HCT116 (cell line): ENCODE measurements at regions not wholly inside any gene's neighbourhood (a gene's known extent, or its start where the extent isn't known, plus 50 kb on each side); places are given as distances from the start of the nearest gene placed in this dataset.

Experiments
- CTCF ChIP-seq, 3 experiments: fragments of 200-600 bp in 1 of 3; sonication (generic) in 1 of 3; IDR thresholded peaks in 2 of 3; conservative IDR thresholded peaks in 1 of 3; 2 replicates each; pipeline ENCODE4 v1.5.1; 2012 to 2017; ENCODE audit warnings: low read depth in 2 of 3, low read length in 2 of 3, antibody characterized with exemption in 1 of 3, borderline replicate concordance in 1 of 3, control low read depth in 1 of 3, mild to moderate bottlenecking in 1 of 3, mixed read lengths in 1 of 3, mixed run types in 1 of 3, moderate library complexity in 1 of 3; ENCODE audit not compliant: insufficient read depth in 1 of 3
- EZH2 ChIP-seq: fragments of 200-600 bp; sonication (generic); IDR thresholded peaks from 2 replicates; pipeline ENCODE4 v1.6.1; 2017; ENCODE audit warnings: antibody characterized with exemption, mixed run types
- EZH2phosphoT487 ChIP-seq: fragments of 200-600 bp; IDR thresholded peaks from 2 replicates; pipeline ENCODE4 v1.6.1; 2018; ENCODE audit warnings: antibody characterized with exemption, borderline replicate concordance

GRCh38 chr2:163121483-163121882 is 282.9 kb upstream of the KCNH7 start:
- TF ChIP-seq CTCF (IDR thresholded peaks at IDR 0.05 in 2 of 3, conservative IDR thresholded peaks at IDR 0.05 in 1 of 3; ENCODE audit: borderline replicate concordance in 1 of 3, insufficient read depth in 1 of 3, low read depth in 2 of 3, low read length in 2 of 3): no peak
- no peak for TF ChIP-seq EZH2
- no peak for TF ChIP-seq EZH2phosphoT487
